Heart left ventricle (tissue), 16 donors: ENCODE measurements at regions not wholly inside any gene's neighbourhood (a gene's known extent, or its start where the extent isn't known, plus 50 kb on each side); places are given as distances from the start of the nearest gene placed in this dataset.

Experiments
- ATAC-seq, 4 donors: fragments of 200-7000 bp; cut with Tn5 transposase; one replicate each; pipeline ENCODE4 v1.9.1; 2020 to 2022; ENCODE audit warnings: moderate library complexity in 4 of 4, mild to moderate bottlenecking in 3 of 4, moderate number of reproducible peaks in 1 of 4
- DNase-seq, 5 donors: peaks; one replicate each; pipeline ENCODE4 v3.0.0-alpha.2; 2020
- H3K27ac ChIP-seq, 12 donors: fragments of 200-600 bp; sonication (generic) in 4 of 12; one replicate each; pipeline versions ENCODE4 v1.5.0 to v1.8.0; 2016 to 2022; ENCODE audit warnings: mild to moderate bottlenecking in 2 of 12
- H3K27me3 ChIP-seq, 9 donors: fragments of 200-600 bp; sonication (generic) in 2 of 9; one replicate each; pipeline versions ENCODE4 v1.5.1 to v1.8.0; 2016 to 2022; ENCODE audit warnings: mild to moderate bottlenecking in 3 of 9
- H3K36me3 ChIP-seq, 9 donors: fragments of 200-600 bp; sonication (generic) in 2 of 9; one replicate each; pipeline versions ENCODE4 v1.5.0 to v1.8.0; 2018 to 2022; ENCODE audit warnings: mild to moderate bottlenecking in 2 of 9
- H3K4me1 ChIP-seq, 12 donors: fragments of 200-600 bp; sonication (generic) in 4 of 12; one replicate each; pipeline versions ENCODE4 v1.5.0 to v1.8.0; 2016 to 2022; ENCODE audit warnings: mild to moderate bottlenecking in 3 of 12
- H3K4me3 ChIP-seq, 12 donors: fragments of 200-600 bp; sonication (generic) in 4 of 12; one replicate each; pipeline versions ENCODE4 v1.5.0 to v1.8.0; 2017 to 2022; ENCODE audit warnings: mild to moderate bottlenecking in 9 of 12, moderate library complexity in 4 of 12
- H3K9me3 ChIP-seq, 12 donors: fragments of 200-600 bp; sonication (generic) in 4 of 12; one replicate each; pipeline versions ENCODE4 v1.5.0 to v1.8.0; 2016 to 2022; ENCODE audit warnings: mild to moderate bottlenecking in 1 of 12
- POLR2A ChIP-seq, 2 donors: fragments of 450-650 bp; IDR thresholded peaks; one replicate each; pipeline ENCODE4 v1.6.1; 2017; ENCODE audit warnings: antibody characterized with exemption in 2 of 2, mild to moderate bottlenecking in 2 of 2, moderate library complexity in 2 of 2
- WGBS, 4 donors: extraction: QIAGEN DNeasy Blood & Tissue Kit in 2 of 4; methylation state at CpG; one replicate each; pipeline versions ENCODE4 v1.1.5 to v1.1.7; 2013 to 2018; 5-methylcytosine and 5-hydroxymethylcytosine counted together
- intact Hi-C, 10 donors: fragments of 100-400 bp; cut with DNase I; formaldehyde crosslinking; loops; one replicate each; pipeline versions ENCODE4 v1.11.1 to v1.14.2; 2022
- TF ChIP-seq, protein P1 (sequence below), 12 donors: fragments of 200-600 bp; sonication (generic) in 4 of 12; IDR thresholded peaks; one replicate each; pipeline versions ENCODE4 v1.5.0 to v1.8.0; 2018 to 2022; ENCODE audit warnings: antibody characterized with exemption in 12 of 12, mild to moderate bottlenecking in 5 of 12
- donor health status: ischemic (EF 13 %, LVEDD 7.1; RV severe dilation, severe dysfunction).
- donor health status: healthy with polysubstance abuse.
- donor health status: DM: no; HTN: yes; CAD: no.
- donor health status: DM: no; HTN: no; CAD: no.
- donor health status: ischemic (EF 25% LVEDD 6.9; RV normal size, moderate dysfunction).
- donor health status: ischemic (EF 25% LVEDD 5.7; RV mildly dilated, moderate dysfunction).
- donor health status: healthy.
- donor health status: DM: yes; HTN: yes; CAD: no.
- donor health status: ischemic (EF 35%, LVEDD 5.7; RV mildly dilated, moderate dysfunction).
- donor health status: nonischemic (EF 11% LVEDD 7.7; RV severe dilation, severe dysfunction).
- donor health status: DM: yes; HTN: yes; CAD: no.
- donor health status: PGD.
- donor health status: ischemic (EF 29% LVEDD 5.4; RV normal size, mild dysfunction).
- donor health status: nonischemic (EF 23%, LVEDD 6.1; RV moderate dilation, normal function).

DNA sequence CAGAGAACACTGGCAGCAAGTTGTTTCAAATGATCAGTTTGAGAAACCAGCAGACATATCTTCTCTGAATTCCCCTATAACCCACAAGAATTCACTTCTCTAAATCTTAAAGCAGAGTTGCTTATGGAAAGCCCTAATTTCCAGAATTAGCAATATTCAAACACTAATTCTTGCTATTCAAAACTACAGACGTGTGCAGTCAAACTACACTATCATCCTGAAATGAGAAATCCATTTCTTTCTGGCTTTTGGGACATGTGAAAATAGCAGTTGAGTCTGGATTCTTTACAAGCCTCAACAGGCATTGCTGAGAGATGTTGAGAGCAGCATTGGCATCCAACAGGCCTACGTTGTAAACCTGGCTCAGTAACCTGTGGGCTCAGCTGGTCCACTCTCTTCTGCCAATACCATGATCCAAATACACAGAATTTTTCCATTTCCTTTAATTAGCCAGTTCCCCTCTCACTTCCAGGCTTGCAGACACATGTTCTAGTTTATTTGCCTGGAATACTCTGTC is 74.6 kb upstream of the TMTC1 start:
- peak; percentile 22 to 52 (median 34) for ATAC-seq
- H3K27me3 ChIP-seq = no peaks in the 10 kb centered on the region

DNA sequence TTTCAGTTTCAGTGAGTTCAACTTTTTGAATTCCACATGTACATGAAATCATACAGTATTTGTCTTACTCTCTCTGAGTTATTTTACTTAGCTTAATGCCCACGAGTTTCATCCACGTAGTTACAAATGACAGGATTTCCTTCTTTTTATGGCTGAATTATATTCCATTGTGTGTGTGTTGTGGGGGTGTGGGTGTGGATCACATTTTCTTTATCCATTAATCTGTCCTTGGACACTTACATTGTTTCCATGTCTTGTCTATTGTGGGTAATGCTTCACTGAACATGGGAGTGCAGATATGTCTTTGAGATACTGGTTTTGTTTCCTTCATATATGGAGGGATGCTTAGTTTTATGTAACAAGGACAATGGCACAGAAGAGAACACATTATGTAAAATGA is 63.5 kb upstream of the TMTC1 start:
- ATAC-seq = peak in 2 of 4 donors; percentile 22 to 62
- Histone ChIP-seq H3K27ac (peak overlapping the region in 5 of 12 donors; percentile 4 to 55 (median 23)), H3K27me3 (no peaks in the 10 kb centered on the region), H3K36me3 (no peaks in the 10 kb centered on the region), H3K4me3 (no peak overlapping the region), H3K4me1 (no peaks in the 10 kb centered on the region), H3K9me3 (peaks cover 0 to 12% (median 2%) of the 10 kb centered on the region in 12 donors)
- no peak for TF ChIP-seq POLR2A (IDR thresholded peaks at IDR 0.05)
- DNase-seq = no peak
- intact Hi-C loops = no loop called here
- 48 to 82% (median 65%) methylated on average over 2 of the region's 2 CpGs for WGBS, 4 donors

More for the DNA sequence above, 74.6 kb upstream of the TMTC1 start:
- Histone ChIP-seq H3K4me1 (peaks cover 0 to 13% (median 0%) of the 10 kb centered on the region in 12 donors), H3K9me3 (peaks cover 0 to 4% (median 0%) of the 10 kb centered on the region in 12 donors), H3K4me3 (no peak overlapping the region), H3K36me3 (no peaks in the 10 kb centered on the region), H3K27ac (no peak overlapping the region)
- DNase-seq = peak in 1 of 5 donors; percentile 21
- 38 to 55% (median 40%) methylated on average over 2 of the region's 2 CpGs for WGBS, 4 donors
- no peak for TF ChIP-seq POLR2A (IDR thresholded peaks at IDR 0.05)
- TF ChIP-seq, protein P1, sequence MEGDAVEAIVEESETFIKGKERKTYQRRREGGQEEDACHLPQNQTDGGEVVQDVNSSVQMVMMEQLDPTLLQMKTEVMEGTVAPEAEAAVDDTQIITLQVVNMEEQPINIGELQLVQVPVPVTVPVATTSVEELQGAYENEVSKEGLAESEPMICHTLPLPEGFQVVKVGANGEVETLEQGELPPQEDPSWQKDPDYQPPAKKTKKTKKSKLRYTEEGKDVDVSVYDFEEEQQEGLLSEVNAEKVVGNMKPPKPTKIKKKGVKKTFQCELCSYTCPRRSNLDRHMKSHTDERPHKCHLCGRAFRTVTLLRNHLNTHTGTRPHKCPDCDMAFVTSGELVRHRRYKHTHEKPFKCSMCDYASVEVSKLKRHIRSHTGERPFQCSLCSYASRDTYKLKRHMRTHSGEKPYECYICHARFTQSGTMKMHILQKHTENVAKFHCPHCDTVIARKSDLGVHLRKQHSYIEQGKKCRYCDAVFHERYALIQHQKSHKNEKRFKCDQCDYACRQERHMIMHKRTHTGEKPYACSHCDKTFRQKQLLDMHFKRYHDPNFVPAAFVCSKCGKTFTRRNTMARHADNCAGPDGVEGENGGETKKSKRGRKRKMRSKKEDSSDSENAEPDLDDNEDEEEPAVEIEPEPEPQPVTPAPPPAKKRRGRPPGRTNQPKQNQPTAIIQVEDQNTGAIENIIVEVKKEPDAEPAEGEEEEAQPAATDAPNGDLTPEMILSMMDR (IDR thresholded peaks at IDR 0.05) = no peak
- intact Hi-C loops = no loop called here

DNA sequence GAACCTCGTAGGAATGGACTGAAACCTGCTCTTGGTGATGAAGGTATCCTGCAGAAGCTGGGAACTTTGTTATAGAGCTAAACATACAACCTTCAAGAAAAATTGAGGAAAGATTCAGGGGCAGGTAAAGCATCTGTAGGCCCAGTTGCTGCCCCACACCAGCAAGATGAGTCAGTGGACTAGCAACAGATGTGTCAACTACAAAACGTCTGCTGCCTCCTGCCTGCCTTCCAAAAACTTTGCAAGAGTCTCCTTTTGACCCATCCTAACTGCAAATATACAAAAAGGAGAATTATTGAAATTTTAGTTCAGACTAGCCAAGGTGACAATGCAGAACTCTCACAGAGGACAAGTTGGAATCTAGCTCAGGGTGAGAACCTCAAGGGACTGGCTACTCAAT is 60.9 kb upstream of the TMTC1 start:
- TF ChIP-seq, protein P1 (IDR thresholded peaks at IDR 0.05) = no peak
- no peak for TF ChIP-seq POLR2A (IDR thresholded peaks at IDR 0.05)

DNA sequence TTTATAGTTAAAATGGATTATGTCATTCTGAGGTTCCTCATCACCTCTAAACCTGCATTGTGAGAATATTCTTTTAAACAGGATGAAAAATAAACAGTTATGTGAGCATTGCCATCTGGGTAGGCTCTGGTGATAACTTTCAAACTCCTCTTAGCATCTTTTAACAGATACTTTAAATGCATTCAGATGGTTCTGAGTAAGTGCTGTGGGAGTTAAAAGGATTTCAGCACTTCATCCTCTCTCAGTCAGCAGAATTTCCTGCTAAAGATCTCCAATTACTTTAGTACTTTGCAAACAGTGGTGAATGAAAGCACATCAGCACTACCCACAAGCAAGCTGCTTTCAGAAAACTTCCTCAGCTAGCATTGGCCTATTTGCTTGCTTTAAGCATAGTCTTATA is 59.3 kb upstream of the TMTC1 start:
- H3K9me3 ChIP-seq = peaks cover 0 to 26% (median 7%) of the 10 kb centered on the region in 12 donors
- H3K27ac ChIP-seq = no peak overlapping the region
- no peak overlapping the region for H3K4me3 ChIP-seq
- no peaks in the 10 kb centered on the region for H3K27me3 ChIP-seq
- intact Hi-C loops = no loop called here
- H3K36me3 ChIP-seq = no peaks in the 10 kb centered on the region
- TF ChIP-seq, protein P1 (IDR thresholded peaks at IDR 0.05) = no peak
- no peak for TF ChIP-seq POLR2A (IDR thresholded peaks at IDR 0.05)
- no peak for ATAC-seq
- DNase-seq = no peak
- no peaks in the 10 kb centered on the region for H3K4me1 ChIP-seq

More for the DNA sequence above, 60.9 kb upstream of the TMTC1 start:
- ATAC-seq (no peak), DNase-seq (no peak)
- H3K4me3 ChIP-seq = no peak overlapping the region
- H3K27ac ChIP-seq = no peak overlapping the region
- intact Hi-C loops = no loop called here
- H3K36me3 ChIP-seq = no peaks in the 10 kb centered on the region
- no peaks in the 10 kb centered on the region for H3K4me1 ChIP-seq
- 68 to 79% (median 74%) methylated on average over 2 of the region's 2 CpGs for WGBS, 4 donors
- H3K27me3 ChIP-seq = no peaks in the 10 kb centered on the region
- peaks cover 0 to 20% (median 4%) of the 10 kb centered on the region in 12 donors for H3K9me3 ChIP-seq

DNA sequence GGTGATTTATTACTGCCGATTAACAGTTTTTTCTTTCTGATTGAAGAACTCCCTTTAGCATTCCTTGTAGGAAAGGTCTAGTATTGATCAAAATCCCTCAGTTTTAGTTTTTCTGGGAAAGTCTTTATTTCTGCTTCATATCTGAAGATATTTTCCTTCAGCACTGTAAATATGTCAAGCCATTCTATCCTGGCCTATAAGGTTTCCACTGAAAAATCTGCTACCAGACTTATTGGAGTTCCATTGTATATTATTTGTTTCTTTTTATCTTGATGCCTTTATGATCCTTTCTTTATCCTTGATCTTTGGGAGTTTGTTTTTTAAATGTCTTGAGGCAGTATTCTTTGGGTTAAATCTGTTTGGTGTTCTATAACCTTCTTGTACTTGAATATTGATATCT is 55.0 kb upstream of the TMTC1 start:
- Histone ChIP-seq H3K9me3 (peaks cover 0 to 53% (median 13%) of the 10 kb centered on the region in 12 donors), H3K27ac (no peak overlapping the region), H3K36me3 (no peaks in the 10 kb centered on the region), H3K27me3 (no peaks in the 10 kb centered on the region), H3K4me3 (no peak overlapping the region), H3K4me1 (no peaks in the 10 kb centered on the region)
- no peak for ATAC-seq
- 93 to 98% (median 96%) methylated on average over 1 of the region's 1 CpG for WGBS, 4 donors
- intact Hi-C loops = no loop called here
- no peak for TF ChIP-seq POLR2A (IDR thresholded peaks at IDR 0.05)
- TF ChIP-seq, protein P1 (IDR thresholded peaks at IDR 0.05) = no peak
- no peak for DNase-seq
